SK-MEL-5 (cell line): ENCODE measurements at regions not wholly inside any gene's neighbourhood (a gene's known extent, or its start where the extent isn't known, plus 50 kb on each side); places are given as distances from the start of the nearest gene placed in this dataset.
"Not testable (repeated sequence)": the region's sequence is repeated elsewhere in the genome, so short reads cannot be mapped to it uniquely, and the experiment has no call there.

Experiments
- DNase-seq: peaks from one replicate; pipeline ENCODE4 v3.0.0-alpha.2; 2016; ENCODE audit warnings: low read depth, low spot score
- in situ Hi-C: cut with HindIII; loops from 2 replicates; pipeline ENCODE4 v1.10.0; 2016; ENCODE audit warnings: low sequenced_read_pairs, high pct_unique_total_duplicates, low pct_unique_long_range_greater_than_20kb

DNA sequence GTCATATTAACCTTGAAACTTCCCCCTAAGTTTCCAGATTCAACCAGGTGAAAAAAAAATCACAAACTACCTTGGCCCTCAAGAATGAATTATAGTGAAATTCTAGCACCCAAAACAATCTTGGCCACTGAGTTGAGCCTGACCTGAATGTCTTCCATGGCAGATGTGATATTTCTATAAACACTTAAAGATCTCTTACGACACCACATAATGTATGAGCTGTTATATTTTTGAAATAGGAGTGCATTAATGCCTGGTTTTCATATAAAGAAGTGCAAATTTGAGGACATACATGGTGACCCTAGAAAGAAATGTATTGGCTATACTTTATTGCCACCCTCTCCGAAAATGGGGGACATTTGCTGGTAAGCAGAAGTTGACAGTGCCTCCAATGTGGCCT is 584.1 kb upstream of the KCND2 start:
- in situ Hi-C loops, result no loop called here
- DNase-seq, result no peak

- no peak for DNase-seq
- in situ Hi-C loops, result no loop called here
These were observed 580.4 kb upstream of the KCND2 start for GRCh38 chr7:119692541-119692940.

- in situ Hi-C loops, result no loop called here
- DNase-seq, result no peak
These were observed 578.5 kb upstream of the KCND2 start for GRCh38 chr7:119694506-119694905.

DNA sequence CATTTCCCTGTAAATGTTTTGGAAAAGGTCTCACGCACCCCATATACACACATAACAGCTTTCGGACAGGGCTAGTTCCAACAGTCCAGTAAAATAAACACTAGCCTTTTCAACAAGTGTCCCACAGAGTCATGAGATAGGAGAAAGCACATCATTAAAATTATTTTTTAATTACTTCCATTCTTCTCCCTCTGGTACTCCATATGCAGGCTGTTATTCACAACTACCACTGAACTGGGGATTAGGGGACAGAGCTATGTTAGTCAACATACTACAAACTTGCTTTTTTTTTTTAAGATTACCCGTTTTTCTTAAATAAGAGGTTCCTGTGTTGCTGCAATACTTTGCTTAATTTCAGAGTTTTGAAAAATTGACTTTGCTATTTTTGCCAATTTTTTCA is 576.6 kb upstream of the KCND2 start:
- in situ Hi-C loops, result no loop called here
- DNase-seq, result no peak

DNA sequence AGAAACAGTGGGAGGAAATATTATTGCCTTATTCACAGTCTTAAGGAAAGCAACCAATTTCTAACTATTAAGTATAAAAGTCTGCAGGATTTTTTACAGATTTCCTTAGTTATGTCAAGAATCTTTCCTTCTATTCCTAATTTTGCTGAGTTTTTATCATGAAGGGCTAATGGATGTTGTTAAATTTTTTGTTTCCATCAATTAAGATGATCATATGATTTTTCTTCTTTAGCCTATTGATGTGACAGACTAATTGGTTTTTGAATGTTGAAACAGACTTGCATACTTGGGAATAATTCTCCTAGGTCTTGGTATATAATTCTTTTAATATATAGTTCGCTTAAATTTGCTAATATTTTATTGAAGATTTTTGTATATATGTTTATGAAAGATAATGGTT is 569.1 kb upstream of the KCND2 start:
- no peak for DNase-seq
- in situ Hi-C loops, result no loop called here

DNA sequence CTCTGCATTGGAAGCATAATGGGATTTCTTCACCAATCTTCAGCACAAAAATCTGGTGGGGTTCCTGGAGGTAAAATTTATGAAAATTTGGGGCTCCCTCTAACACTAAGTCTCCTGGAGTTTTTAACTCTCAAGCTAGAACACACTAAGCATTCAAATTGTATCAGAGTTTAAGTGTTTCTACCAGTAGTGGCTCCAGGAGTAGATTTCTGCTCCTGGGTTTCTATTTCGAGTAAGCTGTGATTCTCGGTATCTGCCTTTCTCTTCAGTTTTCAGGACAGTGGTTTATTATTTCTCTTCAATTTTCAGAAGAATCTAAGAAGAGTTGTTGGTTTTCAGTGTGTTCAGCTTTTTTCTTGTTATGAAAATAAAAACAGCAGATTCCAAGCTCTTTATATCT is 566.4 kb upstream of the KCND2 start:
- no peak for DNase-seq
- in situ Hi-C loops, result no loop called here

DNA sequence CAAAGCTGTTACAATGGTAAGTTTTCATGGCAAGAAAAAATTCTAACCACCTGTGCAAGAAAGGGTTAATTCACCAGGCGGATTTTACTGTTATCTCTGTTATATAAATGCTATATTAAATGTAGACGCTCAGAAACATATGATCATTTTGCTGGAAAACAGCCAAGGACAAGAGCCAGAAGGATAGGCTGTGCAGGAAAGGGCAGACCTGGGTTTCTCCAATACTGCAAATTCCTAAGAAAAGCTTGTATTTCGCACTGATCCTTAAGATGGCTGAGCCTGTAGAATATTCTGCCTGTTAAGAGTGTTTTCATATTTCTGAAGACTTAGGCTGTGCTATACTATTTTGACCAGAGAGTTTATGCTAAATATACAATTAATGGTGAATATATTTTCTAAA is 564.1 kb upstream of the KCND2 start:
- peak; percentile 20 for DNase-seq
- in situ Hi-C loops, result no loop called here

GRCh38 chr7:119711104-119711503 is 561.9 kb upstream of the KCND2 start:
- in situ Hi-C loops, result no loop called here
- no peak for DNase-seq

DNA sequence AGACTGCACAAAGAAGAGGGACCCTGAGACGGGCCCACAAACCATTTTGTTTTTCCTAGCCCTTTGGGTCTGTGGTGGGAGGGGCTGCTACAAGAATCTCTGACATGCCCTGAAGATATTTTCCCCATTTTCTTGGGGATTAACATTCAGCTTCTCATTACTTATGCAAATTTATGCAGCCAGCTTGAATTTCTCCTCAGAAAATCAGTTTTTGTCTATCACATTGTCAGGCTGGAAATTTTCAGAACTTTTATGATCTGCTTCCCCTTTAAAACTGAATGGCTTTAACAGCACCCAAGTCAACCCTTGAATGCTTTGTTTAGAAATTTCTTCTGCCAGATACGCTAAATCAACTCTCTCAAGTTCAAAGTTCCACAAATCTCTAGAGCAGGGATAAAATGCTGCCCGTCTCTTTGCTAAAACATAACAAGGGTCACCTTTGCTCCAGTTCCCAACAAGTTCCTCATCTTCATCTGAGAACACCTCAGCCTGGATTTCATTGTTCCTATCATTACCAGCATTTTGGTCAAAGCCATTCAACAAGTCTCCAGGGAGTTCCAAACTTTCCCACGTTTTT is 560.0 kb upstream of the KCND2 start:
- in situ Hi-C loops, result no loop called here
- no peak for DNase-seq

GRCh38 chr7:119713606-119714005 is 559.4 kb upstream of the KCND2 start:
- in situ Hi-C loops, result no loop called here
- DNase-seq, result peak; percentile 91

DNA sequence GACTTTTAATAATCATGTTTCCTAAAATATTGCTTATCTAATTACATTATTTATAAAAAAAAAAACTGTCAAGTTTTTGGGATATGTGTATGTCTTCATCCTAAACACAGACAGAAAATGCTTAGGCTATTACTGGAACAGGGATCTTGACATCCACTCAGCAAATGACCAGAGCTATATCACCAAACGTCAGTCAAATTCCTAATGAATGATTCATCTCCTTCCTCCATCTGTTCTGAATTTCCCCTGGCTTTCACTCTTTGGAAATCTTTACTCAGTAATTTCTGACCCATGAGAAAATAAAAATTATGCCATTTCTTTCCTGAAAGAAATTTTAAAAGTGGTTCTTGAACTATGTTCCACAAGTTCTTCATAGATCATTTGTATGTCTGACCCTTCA is 552.4 kb upstream of the KCND2 start:
- peak; percentile 45 for DNase-seq
- in situ Hi-C loops, result no loop called here

DNA sequence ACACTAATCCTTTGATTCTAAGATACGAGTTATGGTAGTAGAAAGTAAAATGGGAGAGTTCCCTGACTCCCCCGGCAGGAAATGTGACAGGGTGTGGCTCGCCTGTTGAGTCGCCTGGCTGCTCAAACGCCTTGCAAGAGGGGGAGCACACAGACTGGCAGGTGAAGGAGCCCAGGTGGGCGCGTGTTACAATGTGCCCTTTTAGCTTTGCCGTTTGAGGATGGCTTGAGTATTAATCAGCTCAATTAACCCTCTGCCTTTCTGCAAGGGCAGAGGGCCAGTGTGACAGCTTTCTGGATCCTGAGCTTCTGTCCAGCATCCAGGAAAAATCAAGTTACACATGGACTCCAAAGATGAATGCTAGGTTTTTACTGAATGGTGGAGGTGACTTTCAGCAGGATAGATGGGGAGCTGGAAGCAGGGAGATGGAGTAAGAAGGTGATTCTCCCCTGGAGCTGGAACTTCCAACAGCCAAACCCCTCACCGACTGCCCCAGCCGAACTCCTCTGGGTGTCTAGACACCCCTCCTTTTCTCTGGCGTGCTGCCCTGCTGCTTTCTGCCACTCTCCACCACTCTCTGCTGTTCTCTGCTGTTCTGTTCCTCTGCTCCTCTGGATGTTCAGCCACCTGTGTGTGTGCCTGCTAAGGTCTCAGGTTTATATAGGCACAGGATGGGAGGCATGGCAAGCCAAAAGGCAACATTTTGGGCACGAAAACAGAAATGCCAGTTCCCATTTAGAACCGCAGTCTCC is 548.8 kb upstream of the KCND2 start:
- no peak for DNase-seq
- in situ Hi-C loops, result no loop called here

- in situ Hi-C loops, result no loop called here
These were observed 539.7 kb upstream of the KCND2 start for GRCh38 chr7:119733127-119733879.

DNA sequence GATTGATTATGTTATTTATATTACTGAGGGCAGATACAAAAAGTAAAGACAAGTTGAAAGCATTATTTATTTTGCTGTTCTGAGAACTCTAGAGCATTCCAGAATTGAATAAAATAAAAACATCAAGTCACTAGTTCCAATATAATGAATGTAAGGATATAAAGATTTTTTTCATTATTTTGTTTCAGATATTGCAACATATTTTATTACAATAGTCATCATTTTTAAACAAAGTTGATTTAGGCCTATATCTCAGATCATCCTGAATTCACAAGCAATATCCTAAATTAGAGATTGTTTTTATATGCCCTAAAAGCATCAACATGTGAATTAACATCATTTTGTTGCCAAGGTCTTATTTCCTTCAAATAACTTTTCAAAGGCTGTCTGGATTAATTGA is 535.6 kb upstream of the KCND2 start:
- DNase-seq, result no peak

More at GRCh38 chr7:119733127-119733879, 539.7 kb upstream of the KCND2 start:
- peak; percentile 53 for DNase-seq

DNA sequence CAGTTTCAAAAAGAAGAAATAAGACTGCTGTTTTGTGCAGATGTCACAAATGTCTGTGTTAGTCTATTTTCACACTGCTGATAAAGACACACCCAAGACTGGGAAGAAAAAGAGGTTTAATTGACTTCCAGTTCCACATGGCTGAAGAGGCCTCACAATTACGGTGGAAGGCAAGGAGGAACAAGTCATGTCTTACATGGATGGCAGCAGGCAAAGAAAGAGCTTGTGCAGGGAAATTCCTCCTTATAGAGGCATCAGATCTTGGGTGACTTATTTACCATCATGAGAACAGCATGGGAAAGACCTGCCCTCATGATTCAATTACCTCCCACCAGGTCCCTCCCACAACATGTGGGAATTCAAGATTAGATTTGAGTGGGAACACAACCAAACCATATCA is 527.7 kb upstream of the KCND2 start:
- in situ Hi-C loops, result not testable (repeated sequence)

More for the DNA sequence above, 535.6 kb upstream of the KCND2 start:
- in situ Hi-C loops, result no loop called here

GRCh38 chr7:119748251-119748860 is 524.6 kb upstream of the KCND2 start:
- no peak for DNase-seq
- in situ Hi-C loops, result no loop called here

More for the DNA sequence above, 527.7 kb upstream of the KCND2 start:
- not testable (repeated sequence) for DNase-seq

DNA sequence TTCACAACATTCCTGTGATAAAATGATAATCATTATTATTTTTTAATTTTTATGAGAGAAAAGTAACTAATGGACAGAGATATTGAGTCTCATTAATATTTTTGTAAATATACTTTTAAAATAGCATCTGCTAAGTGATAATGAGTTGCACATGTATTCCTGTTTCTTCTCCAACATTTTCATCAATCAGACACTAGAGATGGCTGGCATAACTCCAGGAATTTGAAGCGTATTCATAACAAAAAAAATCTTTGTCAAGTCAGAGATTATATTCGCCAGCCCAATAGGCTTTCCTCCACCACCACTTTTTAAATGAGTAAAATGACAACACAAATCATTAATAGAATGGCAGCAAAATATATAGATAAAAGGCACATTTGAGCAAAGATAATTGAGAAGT is 524.0 kb upstream of the KCND2 start:
- in situ Hi-C loops, result no loop called here
- peak; percentile 11 for DNase-seq

DNA sequence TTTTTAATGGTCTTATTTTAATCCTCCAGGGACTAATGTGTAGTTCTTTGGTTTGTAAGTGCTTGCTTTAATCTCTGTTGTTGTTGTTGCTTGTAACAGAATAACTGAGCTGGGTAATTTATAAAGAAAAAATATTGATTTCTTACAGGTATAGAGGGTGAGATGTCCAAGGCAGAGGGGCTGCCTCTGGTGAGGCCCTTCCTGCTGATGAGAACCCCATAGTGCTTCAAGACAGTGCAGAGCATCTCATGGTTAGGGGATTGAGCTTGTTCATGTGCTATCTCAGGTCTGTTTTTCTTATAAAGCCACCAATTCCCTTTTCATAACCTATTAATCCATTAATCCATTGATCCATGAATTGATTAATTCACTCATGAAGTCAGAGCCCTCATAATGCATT is 516.3 kb upstream of the KCND2 start:
- no peak for DNase-seq
- in situ Hi-C loops, result no loop called here
